Heart left ventricle (tissue), 16 donors: ENCODE measurements at regions not wholly inside any gene's neighbourhood (a gene's known extent, or its start where the extent isn't known, plus 50 kb on each side); places are given as distances from the start of the nearest gene placed in this dataset.

Source experiments
- ATAC-seq, 4 donors: fragments of 200-7000 bp; cut with Tn5 transposase; one replicate each; pipeline ENCODE4 v1.9.1; 2020 to 2022; ENCODE audit warnings: moderate library complexity in 4 of 4, mild to moderate bottlenecking in 3 of 4, moderate number of reproducible peaks in 1 of 4
- DNase-seq, 5 donors: peaks; one replicate each; pipeline ENCODE4 v3.0.0-alpha.2; 2020
- H3K27ac ChIP-seq, 12 donors: fragments of 200-600 bp; sonication (generic) in 4 of 12; one replicate each; pipeline versions ENCODE4 v1.5.0 to v1.8.0; 2016 to 2022; ENCODE audit warnings: mild to moderate bottlenecking in 2 of 12
- H3K27me3 ChIP-seq, 9 donors: fragments of 200-600 bp; sonication (generic) in 2 of 9; one replicate each; pipeline versions ENCODE4 v1.5.1 to v1.8.0; 2016 to 2022; ENCODE audit warnings: mild to moderate bottlenecking in 3 of 9
- H3K36me3 ChIP-seq, 9 donors: fragments of 200-600 bp; sonication (generic) in 2 of 9; one replicate each; pipeline versions ENCODE4 v1.5.0 to v1.8.0; 2018 to 2022; ENCODE audit warnings: mild to moderate bottlenecking in 2 of 9
- H3K4me1 ChIP-seq, 12 donors: fragments of 200-600 bp; sonication (generic) in 4 of 12; one replicate each; pipeline versions ENCODE4 v1.5.0 to v1.8.0; 2016 to 2022; ENCODE audit warnings: mild to moderate bottlenecking in 3 of 12
- H3K4me3 ChIP-seq, 12 donors: fragments of 200-600 bp; sonication (generic) in 4 of 12; one replicate each; pipeline versions ENCODE4 v1.5.0 to v1.8.0; 2017 to 2022; ENCODE audit warnings: mild to moderate bottlenecking in 9 of 12, moderate library complexity in 4 of 12
- H3K9me3 ChIP-seq, 12 donors: fragments of 200-600 bp; sonication (generic) in 4 of 12; one replicate each; pipeline versions ENCODE4 v1.5.0 to v1.8.0; 2016 to 2022; ENCODE audit warnings: mild to moderate bottlenecking in 1 of 12
- POLR2A ChIP-seq, 2 donors: fragments of 450-650 bp; IDR thresholded peaks; one replicate each; pipeline ENCODE4 v1.6.1; 2017; ENCODE audit warnings: antibody characterized with exemption in 2 of 2, mild to moderate bottlenecking in 2 of 2, moderate library complexity in 2 of 2
- WGBS, 4 donors: extraction: QIAGEN DNeasy Blood & Tissue Kit in 2 of 4; methylation state at CpG; one replicate each; pipeline versions ENCODE4 v1.1.5 to v1.1.7; 2013 to 2018; 5-methylcytosine and 5-hydroxymethylcytosine counted together
- intact Hi-C, 10 donors: fragments of 100-400 bp; cut with DNase I; formaldehyde crosslinking; loops; one replicate each; pipeline versions ENCODE4 v1.11.1 to v1.14.2; 2022
- TF ChIP-seq, protein P1 (sequence below), 12 donors: fragments of 200-600 bp; sonication (generic) in 4 of 12; IDR thresholded peaks; one replicate each; pipeline versions ENCODE4 v1.5.0 to v1.8.0; 2018 to 2022; ENCODE audit warnings: antibody characterized with exemption in 12 of 12, mild to moderate bottlenecking in 5 of 12
- donor health status: ischemic (EF 13 %, LVEDD 7.1; RV severe dilation, severe dysfunction).
- donor health status: healthy with polysubstance abuse.
- donor health status: DM: no; HTN: yes; CAD: no.
- donor health status: DM: no; HTN: no; CAD: no.
- donor health status: ischemic (EF 25% LVEDD 6.9; RV normal size, moderate dysfunction).
- donor health status: ischemic (EF 25% LVEDD 5.7; RV mildly dilated, moderate dysfunction).
- donor health status: healthy.
- donor health status: DM: yes; HTN: yes; CAD: no.
- donor health status: ischemic (EF 35%, LVEDD 5.7; RV mildly dilated, moderate dysfunction).
- donor health status: nonischemic (EF 11% LVEDD 7.7; RV severe dilation, severe dysfunction).
- donor health status: DM: yes; HTN: yes; CAD: no.
- donor health status: PGD.
- donor health status: ischemic (EF 29% LVEDD 5.4; RV normal size, mild dysfunction).
- donor health status: nonischemic (EF 23%, LVEDD 6.1; RV moderate dilation, normal function).

DNA sequence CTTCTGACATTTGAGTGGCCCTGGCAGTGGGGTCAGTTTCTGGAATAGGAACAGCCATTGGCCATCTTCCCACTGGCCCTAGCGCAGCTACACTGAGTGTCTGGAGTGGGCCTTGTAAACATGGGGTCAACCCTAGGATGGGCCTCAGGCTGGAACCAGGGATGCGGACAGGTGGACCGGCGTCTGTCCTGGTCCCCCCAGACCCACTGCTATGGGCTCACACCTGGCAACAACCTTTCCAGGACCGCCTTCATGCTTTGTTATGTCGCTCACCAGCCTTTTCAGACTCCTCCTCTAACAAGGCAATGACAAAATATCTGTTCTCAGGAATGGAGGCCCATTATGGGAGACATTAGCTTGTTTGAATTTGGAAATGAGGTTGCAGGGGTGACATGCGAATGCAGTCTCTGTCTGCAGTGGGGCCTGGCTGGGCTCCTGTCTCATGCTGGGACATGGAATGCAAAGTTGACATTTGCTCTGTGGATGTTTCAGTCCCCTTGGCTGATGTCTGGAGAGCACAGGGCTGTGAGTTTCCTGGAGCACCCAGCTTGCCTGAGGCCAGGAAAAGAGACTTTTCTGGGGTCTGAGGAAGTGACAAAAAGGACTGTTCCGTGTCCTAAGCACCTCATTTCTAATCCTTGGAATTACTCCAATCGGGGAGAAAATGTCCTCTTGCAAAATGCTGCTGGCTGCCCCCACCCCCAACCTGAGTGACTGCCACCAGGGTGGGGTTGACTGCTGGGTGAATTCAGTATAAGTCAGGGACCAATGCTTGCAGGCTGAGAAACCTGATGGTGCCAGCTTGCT is 98.7 kb upstream of the PMEPA1 start:
- H3K27ac ChIP-seq, result no peak overlapping the region
- TF ChIP-seq, protein P1, sequence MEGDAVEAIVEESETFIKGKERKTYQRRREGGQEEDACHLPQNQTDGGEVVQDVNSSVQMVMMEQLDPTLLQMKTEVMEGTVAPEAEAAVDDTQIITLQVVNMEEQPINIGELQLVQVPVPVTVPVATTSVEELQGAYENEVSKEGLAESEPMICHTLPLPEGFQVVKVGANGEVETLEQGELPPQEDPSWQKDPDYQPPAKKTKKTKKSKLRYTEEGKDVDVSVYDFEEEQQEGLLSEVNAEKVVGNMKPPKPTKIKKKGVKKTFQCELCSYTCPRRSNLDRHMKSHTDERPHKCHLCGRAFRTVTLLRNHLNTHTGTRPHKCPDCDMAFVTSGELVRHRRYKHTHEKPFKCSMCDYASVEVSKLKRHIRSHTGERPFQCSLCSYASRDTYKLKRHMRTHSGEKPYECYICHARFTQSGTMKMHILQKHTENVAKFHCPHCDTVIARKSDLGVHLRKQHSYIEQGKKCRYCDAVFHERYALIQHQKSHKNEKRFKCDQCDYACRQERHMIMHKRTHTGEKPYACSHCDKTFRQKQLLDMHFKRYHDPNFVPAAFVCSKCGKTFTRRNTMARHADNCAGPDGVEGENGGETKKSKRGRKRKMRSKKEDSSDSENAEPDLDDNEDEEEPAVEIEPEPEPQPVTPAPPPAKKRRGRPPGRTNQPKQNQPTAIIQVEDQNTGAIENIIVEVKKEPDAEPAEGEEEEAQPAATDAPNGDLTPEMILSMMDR (IDR thresholded peaks at IDR 0.05), result no peak
- TF ChIP-seq POLR2A (IDR thresholded peaks at IDR 0.05), result no peak
- WGBS, 4 donors, result 79 to 84% (median 83%) methylated on average over 8 to 9 of the region's 9 CpGs
- DNase-seq, result no peak
- H3K36me3 ChIP-seq, result no peaks in the 10 kb centered on the region
- no peaks in the 10 kb centered on the region for H3K27me3 ChIP-seq
- peaks cover 0 to 13% (median 0%) of the 10 kb centered on the region in 12 donors for H3K4me1 ChIP-seq
- no peak overlapping the region for H3K4me3 ChIP-seq
- intact Hi-C loops, result loop anchor here in 3 of 10 donors (5.0 to 10.0 kb wide), 3 partner anchors 56 to 91 kb away; no protein-coding TSS in a partner anchor
- no peak for ATAC-seq
- no peaks in the 10 kb centered on the region for H3K9me3 ChIP-seq

DNA sequence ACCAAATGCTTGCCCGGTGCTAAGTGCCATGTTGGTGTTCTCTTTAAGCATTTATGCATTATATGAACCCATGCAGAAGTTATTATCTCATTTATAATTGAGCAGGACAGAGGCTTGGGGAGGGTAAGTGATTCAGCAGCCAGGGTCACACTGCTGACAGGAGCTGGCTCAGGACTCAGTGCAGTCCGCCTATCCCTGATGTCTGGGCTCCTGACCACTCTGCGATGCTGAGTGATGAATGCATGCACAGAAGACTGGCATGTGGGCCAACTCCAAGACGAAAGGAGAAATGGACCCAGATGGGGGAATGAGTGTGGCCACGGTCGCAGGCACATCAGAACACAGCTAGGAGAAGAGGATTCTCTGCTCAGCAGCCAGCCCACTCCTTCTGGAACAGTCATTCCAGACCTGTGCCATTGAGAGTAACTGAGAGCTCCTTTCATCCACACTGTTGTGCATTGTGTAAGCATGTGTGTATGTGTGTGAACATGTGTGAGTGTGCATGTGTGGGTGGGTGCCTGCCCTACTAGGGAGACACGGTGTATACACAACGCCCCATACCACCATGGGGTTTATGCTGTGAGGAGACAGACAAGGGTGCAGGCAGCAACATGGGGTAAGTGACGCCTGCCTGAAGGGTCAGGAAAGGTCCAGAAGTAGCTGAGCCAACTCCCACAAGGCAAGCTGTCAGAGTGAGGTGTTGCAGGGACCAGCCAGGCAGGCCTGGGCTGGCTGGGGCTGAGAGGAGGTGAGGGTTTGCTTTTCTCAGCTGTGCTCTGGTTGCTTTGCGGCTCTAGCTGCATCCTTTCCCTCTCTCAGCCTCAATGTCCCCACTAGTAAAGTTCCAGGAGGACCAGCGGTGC is 97.8 kb upstream of the PMEPA1 start:
- Histone ChIP-seq H3K36me3 (no peaks in the 10 kb centered on the region), H3K27me3 (no peaks in the 10 kb centered on the region), H3K4me3 (no peak overlapping the region), H3K27ac (no peak overlapping the region), H3K4me1 (peaks cover 0 to 13% (median 0%) of the 10 kb centered on the region in 12 donors), H3K9me3 (no peaks in the 10 kb centered on the region)
- 61 to 70% (median 66%) methylated on average over 11 of the region's 11 CpGs for WGBS, 4 donors
- DNase-seq (peak in 2 of 5 donors; percentile 54 to 59), ATAC-seq (peak; percentile 20 to 85 (median 84))
- TF ChIP-seq POLR2A (IDR thresholded peaks at IDR 0.05), result no peak
- TF ChIP-seq, protein P1 (IDR thresholded peaks at IDR 0.05), result no peak
- intact Hi-C loops, result loop anchor here in 3 of 10 donors (5.0 to 10.0 kb wide), 3 partner anchors 57 to 90 kb away; no protein-coding TSS in a partner anchor

DNA sequence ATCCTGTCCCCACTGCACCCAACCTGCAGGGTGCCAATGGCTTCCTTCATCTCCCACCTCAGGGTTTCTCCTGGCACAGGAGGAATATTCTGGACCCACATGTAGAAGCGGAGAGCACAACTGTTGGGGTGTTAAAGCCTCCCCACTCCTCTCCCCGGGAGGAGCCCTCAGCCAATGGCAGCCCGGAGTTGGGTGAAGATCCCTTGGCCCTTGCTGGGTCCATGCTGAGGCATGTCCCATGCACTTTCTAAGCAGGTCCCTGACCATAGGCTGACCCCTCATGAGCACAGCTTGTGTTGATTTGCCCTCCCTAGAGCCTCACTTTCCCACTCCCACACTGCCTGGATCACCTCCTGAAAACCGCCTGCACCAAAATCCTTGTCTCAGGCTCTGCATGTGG is 97.2 kb upstream of the PMEPA1 start:
- TF ChIP-seq, protein P1 (IDR thresholded peaks at IDR 0.05), result no peak
- TF ChIP-seq POLR2A (IDR thresholded peaks at IDR 0.05), result no peak

DNA sequence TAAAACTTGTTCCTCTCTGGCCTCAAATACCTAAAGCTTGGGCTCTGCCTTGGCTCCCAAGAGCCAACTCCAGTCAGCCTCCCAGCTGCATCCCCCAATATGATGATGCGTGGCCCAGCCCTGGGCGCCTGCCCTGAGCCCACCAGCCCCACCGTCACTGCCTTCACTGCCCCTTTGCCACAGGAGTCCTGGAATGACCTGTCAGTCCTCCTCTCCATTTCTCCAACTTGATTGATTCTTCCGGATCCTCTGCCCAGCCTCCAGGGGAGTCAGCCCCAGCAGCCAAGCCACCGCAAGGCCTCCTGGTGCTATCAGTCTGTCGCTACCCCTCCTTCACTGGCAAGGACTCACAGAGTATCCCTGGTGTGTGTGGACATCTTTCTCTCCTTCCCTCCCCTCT is 96.7 kb upstream of the PMEPA1 start:
- intact Hi-C loops, result loop anchor here in 3 of 10 donors (5.0 to 10.0 kb wide), 3 partner anchors 58 to 89 kb away; no protein-coding TSS in a partner anchor
- H3K9me3 ChIP-seq, result no peaks in the 10 kb centered on the region
- no peak for TF ChIP-seq POLR2A (IDR thresholded peaks at IDR 0.05)
- TF ChIP-seq, protein P1 (IDR thresholded peaks at IDR 0.05), result no peak
- no peak overlapping the region for H3K4me3 ChIP-seq
- no peak for ATAC-seq
- no peak overlapping the region for H3K27ac ChIP-seq
- no peaks in the 10 kb centered on the region for H3K27me3 ChIP-seq
- 83 to 94% (median 91%) methylated on average over 6 of the region's 6 CpGs for WGBS, 4 donors
- no peak for DNase-seq
- no peaks in the 10 kb centered on the region for H3K36me3 ChIP-seq
- H3K4me1 ChIP-seq, result peaks cover 0 to 13% (median 0%) of the 10 kb centered on the region in 12 donors

More for the DNA sequence above, 97.2 kb upstream of the PMEPA1 start:
- Histone ChIP-seq H3K36me3 (no peaks in the 10 kb centered on the region), H3K27me3 (no peaks in the 10 kb centered on the region), H3K9me3 (no peaks in the 10 kb centered on the region), H3K4me1 (peaks cover 0 to 13% (median 0%) of the 10 kb centered on the region in 12 donors), H3K4me3 (no peak overlapping the region), H3K27ac (no peak overlapping the region)
- DNase-seq, result no peak
- intact Hi-C loops, result loop anchor here in 3 of 10 donors (5.0 to 10.0 kb wide), 3 partner anchors 58 to 90 kb away; no protein-coding TSS in a partner anchor
- 90 to 100% (median 95%) methylated on average over 4 of the region's 4 CpGs for WGBS, 4 donors
- ATAC-seq, result no peak
